ENCODE measurements at regions not wholly inside any gene's neighbourhood (a gene's known extent, or its start where the extent isn't known, plus 50 kb on each side); places are given as distances from the start of the nearest gene placed in this dataset.

GRCh38 chr4:54933579-54933978 lies 191.8 kb downstream of the KDR start:
- no peaks in the 10 kb centered on the region for H3K79me2 ChIP-seq (ENCODE audit: insufficient read depth)
- H3K27ac ChIP-seq (ENCODE audit: low read depth in 2 of 2, low read length in 1 of 2): no peak overlapping the region
- H4K20me1 ChIP-seq (ENCODE audit: insufficient read depth): no peaks in the 10 kb centered on the region
- H3K4me1 ChIP-seq (ENCODE audit: control insufficient read depth in 1 of 2, insufficient read depth in 2 of 2, low read depth in 1 of 2, low read length in 1 of 2): peaks cover 0 to 9% of the 10 kb centered on the region in 2 experiments; a peak in 2 of 4 replicates
- no peak for TF ChIP-seq NFIC (IDR thresholded peaks at IDR 0.05; ENCODE audit: borderline replicate concordance)
- TF ChIP-seq MXI1 (IDR thresholded peaks at IDR 0.05; ENCODE audit: low read depth, low read length): no peak
- TF ChIP-seq TCF12 (IDR thresholded peaks at IDR 0.05): no peak
- TF ChIP-seq EZH2phosphoT487 (IDR thresholded peaks at IDR 0.05; ENCODE audit: borderline replicate concordance, low read depth): no peak
- TF ChIP-seq, protein P1, sequence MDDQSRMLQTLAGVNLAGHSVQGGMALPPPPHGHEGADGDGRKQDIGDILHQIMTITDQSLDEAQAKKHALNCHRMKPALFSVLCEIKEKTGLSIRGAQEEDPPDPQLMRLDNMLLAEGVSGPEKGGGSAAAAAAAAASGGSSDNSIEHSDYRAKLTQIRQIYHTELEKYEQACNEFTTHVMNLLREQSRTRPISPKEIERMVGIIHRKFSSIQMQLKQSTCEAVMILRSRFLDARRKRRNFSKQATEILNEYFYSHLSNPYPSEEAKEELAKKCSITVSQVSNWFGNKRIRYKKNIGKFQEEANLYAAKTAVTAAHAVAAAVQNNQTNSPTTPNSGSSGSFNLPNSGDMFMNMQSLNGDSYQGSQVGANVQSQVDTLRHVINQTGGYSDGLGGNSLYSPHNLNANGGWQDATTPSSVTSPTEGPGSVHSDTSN (IDR thresholded peaks at IDR 0.05): no peak
- TF ChIP-seq TEAD4 (IDR thresholded peaks at IDR 0.05; ENCODE audit: borderline replicate concordance, insufficient read depth): no peak
- TF ChIP-seq, protein P2, sequence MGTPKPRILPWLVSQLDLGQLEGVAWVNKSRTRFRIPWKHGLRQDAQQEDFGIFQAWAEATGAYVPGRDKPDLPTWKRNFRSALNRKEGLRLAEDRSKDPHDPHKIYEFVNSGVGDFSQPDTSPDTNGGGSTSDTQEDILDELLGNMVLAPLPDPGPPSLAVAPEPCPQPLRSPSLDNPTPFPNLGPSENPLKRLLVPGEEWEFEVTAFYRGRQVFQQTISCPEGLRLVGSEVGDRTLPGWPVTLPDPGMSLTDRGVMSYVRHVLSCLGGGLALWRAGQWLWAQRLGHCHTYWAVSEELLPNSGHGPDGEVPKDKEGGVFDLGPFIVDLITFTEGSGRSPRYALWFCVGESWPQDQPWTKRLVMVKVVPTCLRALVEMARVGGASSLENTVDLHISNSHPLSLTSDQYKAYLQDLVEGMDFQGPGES (IDR thresholded peaks at IDR 0.05; ENCODE audit: low read depth, low read length): no peak
- TF ChIP-seq FOXM1 (IDR thresholded peaks at IDR 0.05; ENCODE audit: low read depth): no peak
- no peak for TF ChIP-seq MEF2A (IDR thresholded peaks at IDR 0.05; ENCODE audit: borderline replicate concordance, low read depth)
- TF ChIP-seq GABPA (IDR thresholded peaks at IDR 0.05; ENCODE audit: low read depth): no peak
- no peak for TF ChIP-seq RAD21 (IDR thresholded peaks at IDR 0.05; ENCODE audit: low read length)
- TF ChIP-seq RXRA (IDR thresholded peaks at IDR 0.05; ENCODE audit: borderline replicate concordance, low read depth): no peak
- TF ChIP-seq USF1 (IDR thresholded peaks at IDR 0.05; ENCODE audit: borderline replicate concordance, low read depth): no peak
- no peak for TF ChIP-seq POLR2AphosphoS5 (IDR thresholded peaks at IDR 0.05; ENCODE audit: low read depth, low read length)
- no peak for TF ChIP-seq YY1 (IDR thresholded peaks at IDR 0.05; ENCODE audit: low read depth)
- no peak for TF ChIP-seq REST (IDR thresholded peaks at IDR 0.05; ENCODE audit: low read depth, low read length)
- no peak overlapping the region for H2AFZ ChIP-seq (ENCODE audit: low read depth)
- no peaks in the 10 kb centered on the region for H3K9me2 ChIP-seq
- H3K4me3 ChIP-seq (ENCODE audit: low read depth in 2 of 2, low read length in 1 of 2): no peak overlapping the region
- POLR2A ChIA-PET: no interaction called here
- WGBS (ENCODE audit: low lambda C conversion rate): 21% methylated on average over 2 of the region's 2 CpGs
- H3K9me3 ChIP-seq: no peaks in the 10 kb centered on the region
- CTCF ChIA-PET: interaction anchor here (0.9 to 1.6 kb wide), 2 partner anchors 13 to 19 kb away, joined by 3 read pairs; no protein-coding TSS in a partner anchor
- no peak overlapping the region for H3K9ac ChIP-seq
- DNase-seq: no peak
- no peaks in the 10 kb centered on the region for H3F3A ChIP-seq (replicated peaks; ENCODE audit: insufficient read depth)
- H3K27me3 ChIP-seq (ENCODE audit: insufficient read depth): no peaks in the 10 kb centered on the region; the same call in 1 of the 2 replicates
- H3K36me3 ChIP-seq (replicated peaks in 1 of 2; ENCODE audit: control insufficient read depth in 1 of 2, insufficient read depth in 2 of 2, low read length in 1 of 2): no peaks in the 10 kb centered on the region
- no peak overlapping the region for H3K4me2 ChIP-seq
